ENCODE measurements at regions not wholly inside any gene's neighbourhood (a gene's known extent, or its start where the extent isn't known, plus 50 kb on each side); places are given as distances from the start of the nearest gene placed in this dataset.

DNA sequence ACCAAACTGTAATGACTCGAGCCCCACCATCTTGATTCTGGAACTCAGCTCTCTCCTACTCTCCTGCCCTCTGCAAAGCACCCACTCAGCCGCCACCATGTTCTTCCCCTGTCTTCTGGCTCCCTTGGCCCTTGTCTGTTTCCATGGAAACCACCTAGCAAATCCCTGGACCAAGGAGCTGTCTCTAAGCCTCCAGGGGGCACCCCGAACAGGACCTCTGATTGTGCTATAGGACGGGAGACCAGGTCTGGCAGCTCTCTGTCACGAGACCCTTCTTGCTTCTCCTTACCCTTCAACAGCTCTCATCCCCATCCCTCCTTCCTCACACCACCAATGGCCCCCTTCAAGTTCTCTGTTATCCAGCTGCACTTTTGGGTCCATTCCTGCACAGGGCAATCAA is 277.7 kb upstream of the ZNF507 start:
- Histone ChIP-seq H3F3A (replicated peaks; ENCODE audit: insufficient read depth) (no peaks in the 10 kb centered on the region), H3K9me3 (no peaks in the 10 kb centered on the region), H3K79me2 (ENCODE audit: insufficient read depth) (no peaks in the 10 kb centered on the region), H3K4me1 (ENCODE audit: control insufficient read depth in 1 of 2, insufficient read depth in 2 of 2, low read depth in 1 of 2, low read length in 1 of 2) (no peaks in the 10 kb centered on the region), H2AFZ (ENCODE audit: low read depth) (no peak overlapping the region), H3K9me2 (no peaks in the 10 kb centered on the region), H3K4me3 (ENCODE audit: low read depth in 2 of 2, low read length in 1 of 2) (no peak overlapping the region), H3K27me3 (ENCODE audit: insufficient read depth) (no peaks in the 10 kb centered on the region), H3K4me2 (no peak overlapping the region), H3K9ac (no peak overlapping the region), H3K36me3 (replicated peaks in 1 of 2; ENCODE audit: control insufficient read depth in 1 of 2, insufficient read depth in 2 of 2, low read length in 1 of 2) (no peaks in the 10 kb centered on the region), H3K27ac (ENCODE audit: low read depth in 2 of 2, low read length in 1 of 2) (no peak overlapping the region), H4K20me1 (ENCODE audit: insufficient read depth) (no peaks in the 10 kb centered on the region)
- ChIA-PET POLR2A (interaction anchor here (0.6 kb wide), 1 partner anchor 721 kb away, joined by 3 read pairs; no protein-coding TSS in a partner anchor), CTCF (interaction anchor here (0.6 to 1.1 kb wide), 3 partner anchors 11 to 156 kb away, joined by 3 read pairs; no protein-coding TSS in a partner anchor)
- 15% methylated on average over 5 of the region's 5 CpGs for WGBS (ENCODE audit: low lambda C conversion rate)
- DNase-seq, result no peak
- no peak for TF ChIP-seq ELF1 (IDR thresholded peaks at IDR 0.05)

DNA sequence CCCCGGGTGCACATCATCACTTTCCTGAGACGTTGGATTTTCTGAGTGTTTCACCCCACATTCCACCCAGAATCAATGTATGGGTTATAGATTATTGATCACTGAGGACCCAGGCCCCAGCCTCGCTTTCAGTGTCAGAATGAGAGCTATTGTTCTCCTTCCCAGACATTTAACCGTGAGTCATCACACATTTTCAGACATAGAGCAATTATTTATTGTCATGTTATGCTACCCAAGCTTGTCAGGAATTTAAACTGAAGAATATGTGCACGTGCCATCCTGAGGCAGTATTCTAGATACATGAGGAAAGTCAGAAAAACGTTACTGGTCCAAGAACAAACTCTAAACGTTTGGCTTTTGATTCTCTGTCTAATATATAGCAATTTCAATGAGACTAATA is 276.6 kb upstream of the ZNF507 start:
- no peaks in the 10 kb centered on the region for H3K36me3 ChIP-seq (replicated peaks in 1 of 2; ENCODE audit: control insufficient read depth in 1 of 2, insufficient read depth in 2 of 2, low read length in 1 of 2)
- no peak overlapping the region for H3K4me3 ChIP-seq (ENCODE audit: low read depth in 2 of 2, low read length in 1 of 2)
- H3K9me3 ChIP-seq, result no peaks in the 10 kb centered on the region
- H3K27ac ChIP-seq (ENCODE audit: low read depth in 2 of 2, low read length in 1 of 2), result no peak overlapping the region
- no peak overlapping the region for H3K4me2 ChIP-seq
- H4K20me1 ChIP-seq (ENCODE audit: insufficient read depth), result no peaks in the 10 kb centered on the region
- POLR2A ChIA-PET, result no interaction called here
- no peak overlapping the region for H2AFZ ChIP-seq (ENCODE audit: low read depth)
- H3K4me1 ChIP-seq (ENCODE audit: control insufficient read depth in 1 of 2, insufficient read depth in 2 of 2, low read depth in 1 of 2, low read length in 1 of 2), result no peaks in the 10 kb centered on the region
- no peaks in the 10 kb centered on the region for H3K79me2 ChIP-seq (ENCODE audit: insufficient read depth)
- H3K9ac ChIP-seq, result no peak overlapping the region
- no peaks in the 10 kb centered on the region for H3K27me3 ChIP-seq (ENCODE audit: insufficient read depth)
- DNase-seq, result no peak
- no peaks in the 10 kb centered on the region for H3K9me2 ChIP-seq
- TF ChIP-seq POLR2AphosphoS5 (IDR thresholded peaks at IDR 0.05; ENCODE audit: low read depth, low read length), result no peak
- H3F3A ChIP-seq (replicated peaks; ENCODE audit: insufficient read depth), result no peaks in the 10 kb centered on the region
- CTCF ChIA-PET, result interaction anchor here (0.6 kb wide), 1 partner anchor 16 kb away, joined by 3 read pairs; no protein-coding TSS in a partner anchor
- 14% methylated on average over 7 of the region's 7 CpGs for WGBS (ENCODE audit: low lambda C conversion rate)

DNA sequence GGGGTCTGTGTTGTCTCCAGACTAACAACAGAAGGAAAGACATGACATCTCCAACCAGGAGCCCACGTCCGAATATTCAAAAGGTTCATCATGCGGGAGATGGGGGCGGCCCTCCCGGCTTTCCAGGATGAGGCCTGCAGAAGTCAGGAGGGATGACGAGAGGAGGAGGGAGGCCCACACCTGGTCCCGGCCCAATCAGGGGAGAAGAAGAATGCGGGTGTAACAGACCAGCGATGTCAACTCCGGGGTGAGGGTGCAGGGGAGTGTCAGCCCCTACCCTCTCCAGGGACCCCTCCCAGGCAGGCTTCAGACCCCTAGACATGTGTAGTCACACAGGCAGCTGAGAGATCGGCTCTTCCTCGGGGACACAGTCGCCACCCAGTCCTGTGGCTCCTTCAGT is 275.3 kb upstream of the ZNF507 start:
- no peak for DNase-seq
- no peaks in the 10 kb centered on the region for H3K9me2 ChIP-seq
- WGBS (ENCODE audit: low lambda C conversion rate), result 42% methylated on average over 13 of the region's 13 CpGs
- no peak overlapping the region for H2AFZ ChIP-seq (ENCODE audit: low read depth)
- no peaks in the 10 kb centered on the region for H3K4me1 ChIP-seq (ENCODE audit: control insufficient read depth in 1 of 2, insufficient read depth in 2 of 2, low read depth in 1 of 2, low read length in 1 of 2)
- H3K27me3 ChIP-seq (ENCODE audit: insufficient read depth), result no peaks in the 10 kb centered on the region
- POLR2A ChIA-PET, result no interaction called here
- no peaks in the 10 kb centered on the region for H3K9me3 ChIP-seq
- no peaks in the 10 kb centered on the region for H4K20me1 ChIP-seq (ENCODE audit: insufficient read depth)
- H3K27ac ChIP-seq (ENCODE audit: low read depth in 2 of 2, low read length in 1 of 2), result no peak overlapping the region
- no peaks in the 10 kb centered on the region for H3K79me2 ChIP-seq (ENCODE audit: insufficient read depth)
- no peak overlapping the region for H3K4me2 ChIP-seq
- no peaks in the 10 kb centered on the region for H3K36me3 ChIP-seq (replicated peaks in 1 of 2; ENCODE audit: control insufficient read depth in 1 of 2, insufficient read depth in 2 of 2, low read length in 1 of 2)
- no peak overlapping the region for H3K9ac ChIP-seq
- CTCF ChIA-PET, result no interaction called here
- TF ChIP-seq TEAD4 (IDR thresholded peaks at IDR 0.05; ENCODE audit: borderline replicate concordance, insufficient read depth) (no peak), YY1 (IDR thresholded peaks at IDR 0.05; ENCODE audit: low read depth) (no peak), CHD2 (IDR thresholded peaks at IDR 0.05; ENCODE audit: low read length, partially characterized antibody) (no peak), GATA2 (CRISPR knock-in tag; IDR thresholded peaks at IDR 0.05) (no peak), NRF1 (IDR thresholded peaks at IDR 0.05; ENCODE audit: low read depth, low read length) (no peak), FOXM1 (IDR thresholded peaks at IDR 0.05; ENCODE audit: low read depth) (no peak), NFIC (IDR thresholded peaks at IDR 0.05; ENCODE audit: borderline replicate concordance) (no peak), MEF2A (IDR thresholded peaks at IDR 0.05; ENCODE audit: borderline replicate concordance, low read depth) (no peak), POLR2AphosphoS5 (IDR thresholded peaks at IDR 0.05; ENCODE audit: low read depth, low read length) (no peak), FOSL2 (IDR thresholded peaks at IDR 0.05; ENCODE audit: borderline replicate concordance, low read depth) (no peak), TCF12 (IDR thresholded peaks at IDR 0.05) (no peak)
- TF ChIP-seq, protein P1, sequence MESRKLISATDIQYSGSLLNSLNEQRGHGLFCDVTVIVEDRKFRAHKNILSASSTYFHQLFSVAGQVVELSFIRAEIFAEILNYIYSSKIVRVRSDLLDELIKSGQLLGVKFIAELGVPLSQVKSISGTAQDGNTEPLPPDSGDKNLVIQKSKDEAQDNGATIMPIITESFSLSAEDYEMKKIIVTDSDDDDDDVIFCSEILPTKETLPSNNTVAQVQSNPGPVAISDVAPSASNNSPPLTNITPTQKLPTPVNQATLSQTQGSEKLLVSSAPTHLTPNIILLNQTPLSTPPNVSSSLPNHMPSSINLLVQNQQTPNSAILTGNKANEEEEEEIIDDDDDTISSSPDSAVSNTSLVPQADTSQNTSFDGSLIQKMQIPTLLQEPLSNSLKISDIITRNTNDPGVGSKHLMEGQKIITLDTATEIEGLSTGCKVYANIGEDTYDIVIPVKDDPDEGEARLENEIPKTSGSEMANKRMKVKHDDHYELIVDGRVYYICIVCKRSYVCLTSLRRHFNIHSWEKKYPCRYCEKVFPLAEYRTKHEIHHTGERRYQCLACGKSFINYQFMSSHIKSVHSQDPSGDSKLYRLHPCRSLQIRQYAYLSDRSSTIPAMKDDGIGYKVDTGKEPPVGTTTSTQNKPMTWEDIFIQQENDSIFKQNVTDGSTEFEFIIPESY (IDR thresholded peaks at IDR 0.05; ENCODE audit: borderline replicate concordance, low read depth), result no peak
- TF ChIP-seq, protein P2, sequence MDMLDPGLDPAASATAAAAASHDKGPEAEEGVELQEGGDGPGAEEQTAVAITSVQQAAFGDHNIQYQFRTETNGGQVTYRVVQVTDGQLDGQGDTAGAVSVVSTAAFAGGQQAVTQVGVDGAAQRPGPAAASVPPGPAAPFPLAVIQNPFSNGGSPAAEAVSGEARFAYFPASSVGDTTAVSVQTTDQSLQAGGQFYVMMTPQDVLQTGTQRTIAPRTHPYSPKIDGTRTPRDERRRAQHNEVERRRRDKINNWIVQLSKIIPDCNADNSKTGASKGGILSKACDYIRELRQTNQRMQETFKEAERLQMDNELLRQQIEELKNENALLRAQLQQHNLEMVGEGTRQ (IDR thresholded peaks at IDR 0.05; ENCODE audit: borderline replicate concordance, low read depth, low read length), result no peak
- no peak overlapping the region for H3K4me3 ChIP-seq (ENCODE audit: low read depth in 2 of 2, low read length in 1 of 2)
- no peaks in the 10 kb centered on the region for H3F3A ChIP-seq (replicated peaks; ENCODE audit: insufficient read depth)

All from SK-N-SH (cell line).